Vagina (tissue), 2 donors: ENCODE measurements at regions not wholly inside any gene's neighbourhood (a gene's known extent, or its start where the extent isn't known, plus 50 kb on each side); places are given as distances from the start of the nearest gene placed in this dataset.

Experiments
- CTCF ChIP-seq, 3 experiments: fragments of 450-650 bp in 2 of 3; fragments of 200-600 bp in 1 of 3; sonication (generic) in 1 of 3; IDR thresholded peaks; one replicate each; pipeline ENCODE4 v1.5.1; 2017 to 2019; ENCODE audit warnings: antibody characterized with exemption in 3 of 3, mild to moderate bottlenecking in 2 of 3, moderate library complexity in 2 of 3
- POLR2A ChIP-seq, 2 donors: fragments of 450-650 bp; IDR thresholded peaks; one replicate each; pipeline ENCODE4 v1.6.1; 2017; ENCODE audit warnings: antibody characterized with exemption in 2 of 2, mild to moderate bottlenecking in 2 of 2, moderate library complexity in 2 of 2

- TF ChIP-seq CTCF (IDR thresholded peaks at IDR 0.05) (no peak), POLR2A (IDR thresholded peaks at IDR 0.05) (no peak)
Measured at GRCh38 chr7:85529831-85530230, 343.0 kb upstream of the SEMA3D start.
